ENCODE measurements at regions not wholly inside any gene's neighbourhood (a gene's known extent, or its start where the extent isn't known, plus 50 kb on each side); places are given as distances from the start of the nearest gene placed in this dataset.

- H3K4me3 ChIP-seq (ENCODE audit: low read depth, low read length): no peak overlapping the region
- in situ Hi-C loops (cut with HindIII; ENCODE audit: low sequenced_read_pairs): no loop called here
- TF ChIP-seq CTCF (IDR thresholded peaks at IDR 0.05; ENCODE audit: low read depth, low read length): no peak
Observed at GRCh38 chr9:75432386-75432785, 344.1 kb downstream of the OSTF1 start.

GRCh38 chr9:75432888-75433287 lies 344.6 kb downstream of the OSTF1 start:
- in situ Hi-C loops (cut with HindIII; ENCODE audit: low sequenced_read_pairs): no loop called here
- H3K4me3 ChIP-seq (ENCODE audit: low read depth, low read length): no peak overlapping the region

More at GRCh38 chr9:75432386-75432785, 344.1 kb downstream of the OSTF1 start:
- DNase-seq (ENCODE audit: low read depth, low spot score): no peak

GRCh38 chr9:75438716-75439115 lies 350.4 kb downstream of the OSTF1 start:
- H3K4me3 ChIP-seq (ENCODE audit: low read depth, low read length): no peak overlapping the region
- no peak for TF ChIP-seq CTCF (IDR thresholded peaks at IDR 0.05; ENCODE audit: low read depth, low read length)
- in situ Hi-C loops (cut with HindIII; ENCODE audit: low sequenced_read_pairs): no loop called here
- no peak for DNase-seq (ENCODE audit: low read depth, low spot score)

More at GRCh38 chr9:75432888-75433287, 344.6 kb downstream of the OSTF1 start:
- no peak for DNase-seq (ENCODE audit: low read depth, low spot score)
- TF ChIP-seq CTCF (IDR thresholded peaks at IDR 0.05; ENCODE audit: low read depth, low read length): no peak

GRCh38 chr9:75440914-75441313 lies 352.6 kb downstream of the OSTF1 start:
- in situ Hi-C loops (cut with HindIII; ENCODE audit: low sequenced_read_pairs): no loop called here
- no peak overlapping the region for H3K4me3 ChIP-seq (ENCODE audit: low read depth, low read length)
- DNase-seq (ENCODE audit: low read depth, low spot score): no peak
- TF ChIP-seq CTCF (IDR thresholded peaks at IDR 0.05; ENCODE audit: low read depth, low read length): no peak

GRCh38 chr9:75445144-75445543 lies 356.8 kb downstream of the OSTF1 start:
- TF ChIP-seq CTCF (IDR thresholded peaks at IDR 0.05; ENCODE audit: low read depth, low read length): no peak
- H3K4me3 ChIP-seq (ENCODE audit: low read depth, low read length): no peak overlapping the region
- in situ Hi-C loops (cut with HindIII; ENCODE audit: low sequenced_read_pairs): no loop called here
- DNase-seq (ENCODE audit: low read depth, low spot score): no peak

- TF ChIP-seq CTCF (IDR thresholded peaks at IDR 0.05; ENCODE audit: low read depth, low read length): no peak
- no peak for DNase-seq (ENCODE audit: low read depth, low spot score)
- H3K4me3 ChIP-seq (ENCODE audit: low read depth, low read length): no peak overlapping the region
- in situ Hi-C loops (cut with HindIII; ENCODE audit: low sequenced_read_pairs): no loop called here
Observed at GRCh38 chr9:75447281-75447680, 359.0 kb downstream of the OSTF1 start.

- DNase-seq (ENCODE audit: low read depth, low spot score): peak; percentile 51
- no peak for TF ChIP-seq CTCF (IDR thresholded peaks at IDR 0.05; ENCODE audit: low read depth, low read length)
- in situ Hi-C loops (cut with HindIII; ENCODE audit: low sequenced_read_pairs): no loop called here
- H3K4me3 ChIP-seq (ENCODE audit: low read depth, low read length): no peak overlapping the region
Observed at GRCh38 chr9:75448281-75448680, 360.0 kb downstream of the OSTF1 start.
